ENCODE measurements at regions not wholly inside any gene's neighbourhood (a gene's known extent, or its start where the extent isn't known, plus 50 kb on each side); places are given as distances from the start of the nearest gene placed in this dataset.

DNA sequence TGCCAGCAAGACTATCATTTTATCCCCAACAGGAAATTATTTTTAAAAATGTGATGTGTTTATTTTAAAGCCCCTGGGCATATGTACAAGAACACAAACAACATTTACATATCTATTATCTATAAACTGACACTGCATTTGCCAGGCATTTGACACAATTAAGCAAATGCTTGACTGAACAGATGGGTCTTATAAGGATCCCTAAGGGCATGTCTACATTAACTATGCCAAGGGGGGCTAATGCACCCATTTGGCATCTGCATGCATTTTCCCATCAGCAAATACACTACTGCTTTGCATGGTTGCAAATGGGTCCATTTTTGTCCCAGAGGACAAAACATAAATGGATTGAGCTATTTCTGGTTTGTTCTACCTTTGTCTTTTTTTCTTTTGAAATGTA is 884.8 kb upstream of the B3GALT2 start:
- no peak overlapping the region for H3K27ac ChIP-seq (ENCODE audit: low read depth, low read length, poor library complexity, severe bottlenecking)
- POLR2A ChIA-PET, result interaction anchor here (1.0 kb wide), 1 partner anchor 13 kb away, joined by 3 read pairs; no protein-coding TSS in a partner anchor
- BruUV-seq (replicated peaks), result no TSS peak

DNA sequence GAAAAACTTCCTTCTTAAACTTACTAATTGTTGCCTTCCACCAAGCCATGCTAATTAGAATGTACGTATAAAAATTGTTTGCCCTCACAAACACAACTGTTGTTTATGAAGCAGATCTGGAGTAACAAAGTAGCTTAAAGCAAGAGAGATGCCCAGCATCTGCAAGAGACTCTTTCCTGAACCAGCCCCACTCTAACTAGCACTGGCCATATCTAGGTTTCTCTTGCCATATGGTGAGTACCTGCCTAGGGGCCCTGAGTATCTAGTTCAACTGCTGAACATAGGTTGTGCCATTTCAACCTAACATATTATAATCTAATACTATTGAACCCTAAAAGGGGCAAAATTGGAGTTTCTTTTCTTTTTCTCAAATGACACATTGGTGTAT is 883.4 kb upstream of the B3GALT2 start:
- H3K9me3 ChIP-seq (ENCODE audit: low read length), result no peaks in the 10 kb centered on the region
- H2AFZ ChIP-seq (ENCODE audit: low read length), result no peak overlapping the region
- intact Hi-C loops (cut with micrococcal nuclease; ENCODE audit: unreplicated experiment), result no loop called here
- no peaks in the 10 kb centered on the region for H3K9me2 ChIP-seq (ENCODE audit: insufficient read depth, low read length)
- DNase-seq (ENCODE audit: low spot score), result no peak
- H3K79me2 ChIP-seq (ENCODE audit: insufficient read depth, low read depth, low read length), result no peaks in the 10 kb centered on the region
- no peaks in the 10 kb centered on the region for H4K20me1 ChIP-seq (ENCODE audit: insufficient read depth, low read length)
- TF ChIP-seq EZH2phosphoT487 (IDR thresholded peaks at IDR 0.05; ENCODE audit: borderline replicate concordance, low read depth, low read length), result no peak
- TF ChIP-seq, protein P1, sequence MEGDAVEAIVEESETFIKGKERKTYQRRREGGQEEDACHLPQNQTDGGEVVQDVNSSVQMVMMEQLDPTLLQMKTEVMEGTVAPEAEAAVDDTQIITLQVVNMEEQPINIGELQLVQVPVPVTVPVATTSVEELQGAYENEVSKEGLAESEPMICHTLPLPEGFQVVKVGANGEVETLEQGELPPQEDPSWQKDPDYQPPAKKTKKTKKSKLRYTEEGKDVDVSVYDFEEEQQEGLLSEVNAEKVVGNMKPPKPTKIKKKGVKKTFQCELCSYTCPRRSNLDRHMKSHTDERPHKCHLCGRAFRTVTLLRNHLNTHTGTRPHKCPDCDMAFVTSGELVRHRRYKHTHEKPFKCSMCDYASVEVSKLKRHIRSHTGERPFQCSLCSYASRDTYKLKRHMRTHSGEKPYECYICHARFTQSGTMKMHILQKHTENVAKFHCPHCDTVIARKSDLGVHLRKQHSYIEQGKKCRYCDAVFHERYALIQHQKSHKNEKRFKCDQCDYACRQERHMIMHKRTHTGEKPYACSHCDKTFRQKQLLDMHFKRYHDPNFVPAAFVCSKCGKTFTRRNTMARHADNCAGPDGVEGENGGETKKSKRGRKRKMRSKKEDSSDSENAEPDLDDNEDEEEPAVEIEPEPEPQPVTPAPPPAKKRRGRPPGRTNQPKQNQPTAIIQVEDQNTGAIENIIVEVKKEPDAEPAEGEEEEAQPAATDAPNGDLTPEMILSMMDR (conservative IDR thresholded peaks at IDR 0.05; ENCODE audit: low read length), result no peak
- BruUV-seq (replicated peaks), result no TSS peak
- POLR2A ChIA-PET, result interaction anchor here (0.7 kb wide), 1 partner anchor 11 kb away, joined by 3 read pairs; no protein-coding TSS in a partner anchor
- no peaks in the 10 kb centered on the region for H3K36me3 ChIP-seq (ENCODE audit: insufficient read depth, low read length)
- H3K27ac ChIP-seq (ENCODE audit: low read depth, low read length, poor library complexity, severe bottlenecking), result no peak overlapping the region
- no peak overlapping the region for H3K4me3 ChIP-seq (ENCODE audit: low read depth, low read length, poor library complexity, severe bottlenecking)
- CTCF ChIA-PET (ENCODE audit: unreplicated experiment), result no interaction called here
- H3K4me2 ChIP-seq (ENCODE audit: low read length), result no peak overlapping the region
- no peaks in the 10 kb centered on the region for H3K4me1 ChIP-seq (ENCODE audit: insufficient read depth, low read length, poor library complexity, severe bottlenecking)

More for the DNA sequence above, 884.8 kb upstream of the B3GALT2 start:
- CTCF ChIA-PET (ENCODE audit: unreplicated experiment), result no interaction called here
- Histone ChIP-seq H3K36me3 (ENCODE audit: insufficient read depth, low read length) (no peaks in the 10 kb centered on the region), H3K9me3 (ENCODE audit: low read length) (no peaks in the 10 kb centered on the region), H3K9me2 (ENCODE audit: insufficient read depth, low read length) (no peaks in the 10 kb centered on the region), H3K4me3 (ENCODE audit: low read depth, low read length, poor library complexity, severe bottlenecking) (no peak overlapping the region), H3K79me2 (ENCODE audit: insufficient read depth, low read depth, low read length) (no peaks in the 10 kb centered on the region), H3K4me1 (ENCODE audit: insufficient read depth, low read length, poor library complexity, severe bottlenecking) (no peaks in the 10 kb centered on the region), H2AFZ (ENCODE audit: low read length) (no peak overlapping the region), H4K20me1 (ENCODE audit: insufficient read depth, low read length) (no peaks in the 10 kb centered on the region), H3K4me2 (ENCODE audit: low read length) (no peak overlapping the region)
- TF ChIP-seq EZH2phosphoT487 (IDR thresholded peaks at IDR 0.05; ENCODE audit: borderline replicate concordance, low read depth, low read length), result no peak
- TF ChIP-seq, protein P1 (conservative IDR thresholded peaks at IDR 0.05; ENCODE audit: low read length), result no peak
- intact Hi-C loops (cut with micrococcal nuclease; ENCODE audit: unreplicated experiment), result no loop called here
- DNase-seq (ENCODE audit: low spot score), result no peak

DNA sequence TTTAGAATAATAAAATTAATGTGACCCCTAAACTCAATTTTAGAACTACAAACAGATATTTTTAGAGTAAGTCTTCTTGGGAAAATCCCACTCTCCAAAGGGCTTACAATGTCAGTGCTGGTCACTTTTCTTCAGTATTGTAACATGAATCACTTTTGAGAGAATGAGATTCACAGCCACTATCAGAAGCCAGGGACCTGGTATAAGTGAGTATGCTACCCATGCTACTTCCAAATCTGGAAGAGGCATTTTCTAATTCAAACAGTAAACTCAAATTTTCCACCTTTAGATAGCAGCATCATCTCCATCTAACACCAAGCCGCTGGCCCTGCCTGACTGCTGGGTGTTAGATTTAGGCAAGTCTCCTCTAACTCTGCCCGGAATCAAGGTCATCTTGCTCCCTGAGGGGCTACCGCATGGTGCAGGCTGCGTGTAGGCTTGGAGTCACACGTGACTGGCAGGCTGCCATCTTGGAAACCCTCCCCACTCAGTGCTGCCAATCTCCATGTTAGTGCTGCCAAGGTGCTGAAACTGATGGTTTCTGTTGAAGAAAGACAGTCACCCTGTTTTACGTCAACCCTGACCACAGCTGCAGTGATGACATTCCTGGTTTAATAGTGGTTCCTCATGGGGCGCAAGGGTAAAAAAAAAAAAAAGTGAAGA is 882.9 kb upstream of the B3GALT2 start:
- Histone ChIP-seq H3K4me1 (ENCODE audit: insufficient read depth, low read length, poor library complexity, severe bottlenecking) (no peaks in the 10 kb centered on the region), H4K20me1 (ENCODE audit: insufficient read depth, low read length) (no peaks in the 10 kb centered on the region), H3K9me2 (ENCODE audit: insufficient read depth, low read length) (no peaks in the 10 kb centered on the region), H3K4me2 (ENCODE audit: low read length) (no peak overlapping the region), H3K9me3 (ENCODE audit: low read length) (no peaks in the 10 kb centered on the region), H3K27ac (ENCODE audit: low read depth, low read length, poor library complexity, severe bottlenecking) (no peak overlapping the region), H3K4me3 (ENCODE audit: low read depth, low read length, poor library complexity, severe bottlenecking) (no peak overlapping the region), H2AFZ (ENCODE audit: low read length) (no peak overlapping the region), H3K36me3 (ENCODE audit: insufficient read depth, low read length) (no peaks in the 10 kb centered on the region), H3K79me2 (ENCODE audit: insufficient read depth, low read depth, low read length) (no peaks in the 10 kb centered on the region)
- CTCF ChIA-PET (ENCODE audit: unreplicated experiment), result no interaction called here
- TF ChIP-seq, protein P1 (conservative IDR thresholded peaks at IDR 0.05; ENCODE audit: low read length), result no peak
- no peak for TF ChIP-seq EZH2phosphoT487 (IDR thresholded peaks at IDR 0.05; ENCODE audit: borderline replicate concordance, low read depth, low read length)
- no TSS peak for BruUV-seq (replicated peaks)
- no peak for DNase-seq (ENCODE audit: low spot score)
- POLR2A ChIA-PET, result interaction anchor here (0.7 to 1.3 kb wide), 2 partner anchors 11 to 16 kb away, joined by 3 to 5 read pairs; no protein-coding TSS in a partner anchor
- intact Hi-C loops (cut with micrococcal nuclease; ENCODE audit: unreplicated experiment), result no loop called here
